HUDEP-2 (cell line): ENCODE measurements at regions not wholly inside any gene's neighbourhood (a gene's known extent, or its start where the extent isn't known, plus 50 kb on each side); places are given as distances from the start of the nearest gene placed in this dataset.
"Not testable (repeated sequence)": the region's sequence is repeated elsewhere in the genome, so short reads cannot be mapped to it uniquely, and the experiment has no call there.

Experiments
- DNase-seq, 76 experiments: peaks; one replicate each; lab custom pipeline; 2025; ENCODE audit not compliant: unreplicated experiment in 76 of 76; lab: John Stamatoyannopoulos, UW

- no peak for DNase-seq
These were observed 352.0 kb upstream of the KAZN start for GRCh38 chr1:14246471-14246870.

- no peak for DNase-seq
These were observed 350.8 kb upstream of the KAZN start for GRCh38 chr1:14247666-14248065.

- DNase-seq, result no peak
These were observed 346.6 kb upstream of the KAZN start for GRCh38 chr1:14251871-14252270.

- no peak for DNase-seq
These were observed 344.8 kb upstream of the KAZN start for GRCh38 chr1:14253676-14254075.

GRCh38 chr1:14254251-14254650 is 344.2 kb upstream of the KAZN start:
- no peak for DNase-seq

GRCh38 chr1:14255233-14255632 is 343.3 kb upstream of the KAZN start:
- no peak for DNase-seq

- no peak for DNase-seq
These were observed 342.8 kb upstream of the KAZN start for GRCh38 chr1:14255711-14256110.

- no peak for DNase-seq
These were observed 339.2 kb upstream of the KAZN start for GRCh38 chr1:14259191-14259757.

- no peak for DNase-seq
These were observed 338.0 kb upstream of the KAZN start for GRCh38 chr1:14260480-14260879.

- DNase-seq, result no peak
These were observed 337.1 kb upstream of the KAZN start for GRCh38 chr1:14261395-14261794.

- no peak for DNase-seq
These were observed 335.8 kb upstream of the KAZN start for GRCh38 chr1:14262637-14263036.

- DNase-seq, result no peak
These were observed 335.3 kb upstream of the KAZN start for GRCh38 chr1:14263225-14263624.

GRCh38 chr1:14263671-14264070 is 334.8 kb upstream of the KAZN start:
- no peak for DNase-seq

- DNase-seq, result no peak
These were observed 333.0 kb upstream of the KAZN start for GRCh38 chr1:14265495-14265894.

GRCh38 chr1:14267991-14268390 is 330.5 kb upstream of the KAZN start:
- no peak for DNase-seq

- DNase-seq, result no peak
These were observed 327.7 kb upstream of the KAZN start for GRCh38 chr1:14270821-14271220.

GRCh38 chr1:14273811-14274210 is 324.7 kb upstream of the KAZN start:
- DNase-seq, result no peak

GRCh38 chr1:14279891-14280290 is 318.6 kb upstream of the KAZN start:
- DNase-seq, result not testable (repeated sequence)

- DNase-seq, result no peak
These were observed 317.6 kb upstream of the KAZN start for GRCh38 chr1:14280909-14281308.

GRCh38 chr1:14281412-14281811 is 317.1 kb upstream of the KAZN start:
- DNase-seq, result no peak

- no peak for DNase-seq
These were observed 315.8 kb upstream of the KAZN start for GRCh38 chr1:14282707-14283106.

- DNase-seq, result no peak
These were observed 313.2 kb upstream of the KAZN start for GRCh38 chr1:14285238-14285637.

- not testable (repeated sequence) for DNase-seq
These were observed 307.3 kb upstream of the KAZN start for GRCh38 chr1:14291182-14291581.
